AG08396 (cell line): ENCODE measurements at regions not wholly inside any gene's neighbourhood (a gene's known extent, or its start where the extent isn't known, plus 50 kb on each side); places are given as distances from the start of the nearest gene placed in this dataset.
"Not testable (repeated sequence)": the region's sequence is repeated elsewhere in the genome, so short reads cannot be mapped to it uniquely, and the experiment has no call there.

Source experiments
- DNase-seq: peaks from one replicate; pipeline ENCODE4 v3.0.0; 2012; ENCODE audit warnings: low spot score, mixed read lengths

DNA sequence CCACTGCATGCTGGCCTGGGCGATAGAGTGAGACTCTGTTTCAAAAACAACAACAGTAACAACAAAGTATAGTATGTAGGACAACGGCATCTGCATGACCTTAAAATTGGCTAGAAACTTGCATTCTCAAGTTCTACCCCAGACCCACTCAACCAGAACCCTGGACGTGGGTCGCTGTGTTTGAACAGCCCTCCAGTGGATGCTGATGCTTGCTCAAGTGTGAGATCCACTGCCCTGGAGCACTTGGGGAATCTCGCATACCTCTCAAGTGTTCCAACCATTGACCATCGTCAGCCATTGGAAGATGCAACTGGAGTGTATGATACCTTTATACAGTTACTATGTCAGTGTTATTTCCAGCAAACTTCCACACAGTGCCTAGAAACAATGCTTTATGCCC lies 435.9 kb downstream of the DCDC2C start:
- DNase-seq: no peak

GRCh38 chr2:4139731-4140130 lies 436.4 kb downstream of the DCDC2C start:
- DNase-seq: no peak

- no peak for DNase-seq
These were observed 437.1 kb downstream of the DCDC2C start for GRCh38 chr2:4140281-4140970.

- DNase-seq: no peak
These were observed 441.4 kb downstream of the DCDC2C start for GRCh38 chr2:4144731-4145130.

DNA sequence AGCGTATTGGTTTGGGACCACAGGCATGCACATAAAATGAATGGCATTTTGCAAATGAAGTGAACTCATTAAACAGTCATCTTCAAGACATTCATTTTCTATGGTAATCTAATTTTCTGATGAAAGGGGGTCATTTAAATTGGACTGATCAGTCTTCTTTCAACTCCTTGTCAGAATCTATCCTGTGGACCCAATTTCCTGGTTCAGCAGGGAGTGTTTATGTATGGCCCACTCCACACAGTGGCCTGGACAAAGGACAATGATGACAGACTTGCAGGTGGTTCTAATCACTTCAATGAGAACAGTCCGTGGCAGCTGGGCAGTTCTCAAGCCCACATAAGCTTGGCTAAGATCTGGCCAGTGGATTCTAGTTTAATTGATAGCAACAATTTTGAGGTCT lies 448.1 kb downstream of the DCDC2C start:
- no peak for DNase-seq

DNA sequence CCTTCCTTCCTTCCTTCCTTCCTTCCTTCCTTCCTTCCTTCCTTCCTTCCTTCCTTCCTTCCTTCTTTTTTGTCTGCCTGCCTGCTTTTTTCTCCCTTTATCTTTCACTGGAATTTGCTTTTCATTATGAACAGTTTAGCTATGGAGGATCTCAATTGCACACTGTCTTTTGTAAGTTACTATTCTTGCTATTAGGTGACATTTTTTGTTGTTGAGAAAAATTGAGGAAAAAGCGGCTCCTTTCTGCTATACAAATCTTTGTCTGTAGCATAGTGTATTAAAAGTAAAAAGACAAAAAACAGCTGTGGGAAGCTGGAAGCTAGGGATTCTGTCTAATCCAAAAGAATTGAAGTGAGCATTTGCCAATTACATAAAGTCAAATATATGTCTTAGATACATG lies 448.7 kb downstream of the DCDC2C start:
- no peak for DNase-seq

GRCh38 chr2:4168834-4169233 lies 465.5 kb downstream of the DCDC2C start:
- no peak for DNase-seq

GRCh38 chr2:4174796-4175195 lies 471.4 kb downstream of the DCDC2C start:
- DNase-seq: no peak

- no peak for DNase-seq
These were observed 472.0 kb downstream of the DCDC2C start for GRCh38 chr2:4175343-4175742.

- no peak for DNase-seq
These were observed 477.3 kb downstream of the DCDC2C start for GRCh38 chr2:4180631-4181030.

DNA sequence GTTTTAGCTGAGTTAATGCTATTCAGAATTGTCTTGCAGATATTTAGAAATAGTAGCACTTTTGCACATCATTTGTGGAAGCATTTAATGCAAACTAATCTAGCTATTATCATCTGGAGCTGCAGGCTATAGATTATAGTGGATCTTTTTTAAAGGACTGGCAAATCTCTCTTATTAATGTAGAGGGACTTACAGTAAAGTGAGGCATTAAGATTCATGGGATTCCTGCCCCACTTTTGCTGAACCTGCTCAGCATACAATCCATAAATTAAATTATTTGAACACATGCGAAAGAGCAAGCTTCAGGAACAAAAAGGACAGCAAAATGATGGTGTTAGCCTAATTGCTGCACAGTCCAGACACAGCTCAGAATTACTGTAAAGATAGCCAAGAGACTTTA lies 477.7 kb downstream of the DCDC2C start:
- no peak for DNase-seq

GRCh38 chr2:4188561-4188960 lies 485.2 kb downstream of the DCDC2C start:
- DNase-seq: no peak

DNA sequence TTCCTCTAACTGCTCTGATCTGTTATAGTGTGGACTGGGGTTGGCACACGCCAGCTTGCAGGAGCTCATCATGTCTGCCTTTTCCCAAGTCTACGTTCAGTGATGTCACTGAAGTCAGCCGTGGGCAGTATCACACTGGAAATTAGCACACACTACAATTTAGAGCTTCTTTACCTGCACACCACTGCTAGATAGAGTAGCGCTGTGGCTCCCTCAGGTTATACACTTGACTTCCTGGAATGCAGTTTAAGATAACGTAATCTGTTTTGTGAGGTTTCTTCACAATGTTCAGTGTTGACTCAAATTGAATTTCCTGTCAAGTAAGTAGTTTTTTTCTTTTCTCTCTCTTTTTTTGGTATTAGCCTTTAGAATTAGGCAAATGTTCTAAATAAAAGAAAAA lies 487.2 kb downstream of the DCDC2C start:
- DNase-seq: no peak

DNA sequence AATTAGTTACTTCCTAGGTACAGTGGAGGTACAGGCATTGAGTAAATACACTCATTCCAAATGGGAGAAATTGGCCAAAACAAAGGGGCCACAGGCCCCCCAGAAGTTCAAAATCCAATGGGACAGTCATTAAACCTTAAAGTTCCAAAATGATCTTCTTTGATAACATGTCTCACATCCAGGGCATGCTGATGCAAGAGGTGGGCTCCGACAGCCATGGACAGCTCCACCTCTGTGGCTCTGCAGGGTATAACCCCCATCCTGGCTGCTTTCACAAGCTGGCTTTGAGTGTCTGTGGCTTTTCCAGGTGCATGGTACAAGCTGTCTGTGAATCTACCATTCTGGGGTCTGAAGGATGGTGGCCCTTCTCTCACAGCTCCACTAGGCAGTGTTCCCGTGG lies 488.7 kb downstream of the DCDC2C start:
- no peak for DNase-seq

GRCh38 chr2:4214444-4215205 lies 511.2 kb downstream of the DCDC2C start:
- DNase-seq: no peak

DNA sequence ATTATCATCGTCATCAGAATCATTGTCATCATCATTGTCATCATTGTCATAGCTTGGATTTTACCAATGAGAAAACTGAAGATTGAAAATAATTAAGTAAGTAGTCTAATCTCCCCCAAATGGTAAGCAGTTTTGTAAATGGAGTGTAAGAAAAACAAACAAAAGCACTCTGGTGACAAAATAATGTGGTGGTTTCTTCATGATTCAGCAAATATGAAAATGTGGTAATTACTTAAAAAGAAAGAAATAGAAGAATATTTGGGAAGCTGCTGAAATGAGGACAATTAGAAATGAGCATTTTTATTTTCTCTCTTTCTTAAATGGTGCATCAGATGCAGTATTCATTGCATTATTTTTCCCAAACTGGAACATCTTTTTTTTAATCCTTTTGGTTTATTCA lies 514.4 kb downstream of the DCDC2C start:
- DNase-seq: no peak

DNA sequence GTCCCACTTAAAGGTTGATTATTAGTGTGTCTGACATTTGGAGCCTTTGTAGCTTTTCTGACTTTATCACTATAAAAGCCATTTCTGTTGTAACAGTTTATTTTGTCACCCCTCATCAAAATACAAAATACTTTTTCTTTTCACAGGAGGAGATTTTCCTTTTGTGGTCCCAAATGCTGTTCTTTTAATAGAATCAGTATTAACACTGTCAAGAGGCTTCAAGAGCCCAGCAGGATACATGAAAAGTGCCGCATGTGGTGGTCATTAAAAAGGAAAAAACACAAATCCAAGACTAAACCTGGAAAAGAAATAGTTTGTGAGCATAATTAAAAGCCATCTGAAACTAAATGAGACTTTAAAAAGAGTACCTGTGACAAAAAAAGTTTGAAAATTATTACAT lies 515.7 kb downstream of the DCDC2C start:
- no peak for DNase-seq

GRCh38 chr2:4219571-4219970 lies 516.2 kb downstream of the DCDC2C start:
- no peak for DNase-seq

DNA sequence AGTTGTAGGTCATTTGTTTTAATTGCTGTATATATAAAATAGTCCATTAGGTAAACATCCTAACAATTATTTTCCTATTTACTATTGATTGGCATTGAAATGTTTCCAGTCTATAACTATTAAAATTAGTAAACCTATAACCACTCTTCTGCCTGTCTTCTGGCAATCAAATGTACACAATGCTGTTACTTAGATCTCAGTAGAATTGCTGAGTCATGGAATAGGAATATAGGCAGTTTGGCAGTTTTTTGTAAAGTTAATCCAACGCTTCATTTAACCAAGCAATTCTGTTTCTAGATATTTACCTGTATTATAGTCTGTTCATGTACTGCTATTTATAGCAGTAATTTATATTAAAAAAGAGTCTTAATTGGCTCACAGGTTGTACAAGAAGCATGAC lies 518.1 kb downstream of the DCDC2C start:
- no peak for DNase-seq

GRCh38 chr2:4221845-4222244 lies 518.5 kb downstream of the DCDC2C start:
- no peak for DNase-seq

DNA sequence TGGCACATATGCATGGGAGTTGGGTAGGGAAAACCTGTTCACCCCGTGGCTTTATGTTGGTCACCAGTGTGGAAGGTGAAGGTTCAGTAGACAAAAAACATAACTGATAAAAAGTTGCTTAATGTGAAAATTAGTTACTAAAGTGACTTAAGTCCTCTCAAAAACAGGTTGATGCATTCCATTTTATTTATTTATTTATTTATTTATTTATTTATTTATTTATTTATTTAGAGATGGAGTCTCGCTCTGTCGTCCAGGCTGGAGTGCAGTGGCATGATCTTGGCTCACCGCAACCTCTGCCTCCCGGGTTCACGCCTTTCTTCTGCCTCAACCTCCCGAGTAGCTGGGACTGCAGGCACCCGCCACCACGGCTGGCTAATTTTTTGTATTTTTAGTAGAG lies 541.0 kb downstream of the DCDC2C start:
- not testable (repeated sequence) for DNase-seq

- no peak for DNase-seq
These were observed 543.2 kb downstream of the DCDC2C start for GRCh38 chr2:4246364-4247131.

DNA sequence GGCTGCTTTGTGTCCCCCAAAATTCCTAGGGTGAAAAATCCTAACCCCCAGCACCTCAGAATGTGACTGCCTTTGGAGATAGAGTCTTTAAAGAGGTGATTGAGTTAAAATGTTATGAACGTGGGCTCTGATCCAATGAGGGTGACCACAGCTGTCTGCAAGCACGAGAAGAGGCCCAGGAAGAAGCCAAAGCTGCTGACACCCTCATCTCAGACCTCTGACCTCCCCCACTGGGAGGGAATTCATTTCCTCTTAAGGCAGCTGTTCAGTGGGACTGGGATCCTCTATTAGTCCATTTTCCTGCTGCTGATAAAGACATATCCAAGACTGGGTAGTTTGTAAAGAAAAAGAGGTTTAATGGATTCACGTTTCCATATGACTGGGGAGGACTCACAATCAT lies 544.4 kb downstream of the DCDC2C start:
- DNase-seq: no peak
